ENCODE measurements at regions not wholly inside any gene's neighbourhood (a gene's known extent, or its start where the extent isn't known, plus 50 kb on each side); places are given as distances from the start of the nearest gene placed in this dataset.
A peak's percentile ranks its signal among the peaks of the same experiment; 100 is the strongest.

- no peak for TF ChIP-seq CTCF (IDR thresholded peaks at IDR 0.05)
These were observed 85.8 kb upstream of the ZNF648 start for GRCh38 chr1:182147136-182147820.

GRCh38 chr1:182146286-182146685, 84.8 kb upstream of the ZNF648 start:
- TF ChIP-seq CTCF (IDR thresholded peaks at IDR 0.05): no peak

- TF ChIP-seq CTCF (IDR thresholded peaks at IDR 0.05): no peak
These were observed 83.9 kb upstream of the ZNF648 start for GRCh38 chr1:182145441-182145840.

- TF ChIP-seq CTCF (IDR thresholded peaks at IDR 0.05): no peak
These were observed 83.1 kb upstream of the ZNF648 start for GRCh38 chr1:182144646-182145030.

GRCh38 chr1:182143825-182144645, 82.5 kb upstream of the ZNF648 start:
- no peak for TF ChIP-seq CTCF (IDR thresholded peaks at IDR 0.05)

GRCh38 chr1:182143154-182143657, 81.7 kb upstream of the ZNF648 start:
- TF ChIP-seq CTCF (IDR thresholded peaks at IDR 0.05): peak; percentile 98

GRCh38 chr1:182142621-182143020, 81.1 kb upstream of the ZNF648 start:
- no peak for TF ChIP-seq CTCF (IDR thresholded peaks at IDR 0.05)

All from LNCAP (cell line).